CD4-positive, alpha-beta T cell treated with Interleukin-15 for 1 hour (primary cell): ENCODE measurements at regions not wholly inside any gene's neighbourhood (a gene's known extent, or its start where the extent isn't known, plus 50 kb on each side); places are given as distances from the start of the nearest gene placed in this dataset.
"Not testable (repeated sequence)": the region's sequence is repeated elsewhere in the genome, so short reads cannot be mapped to it uniquely, and the experiment has no call there.

Source experiments
- DNase-seq: peaks from one replicate; pipeline ENCODE4 v3.0.0-alpha.2; 2020

- not testable (repeated sequence) for DNase-seq
Observed at GRCh38 chr18:70395771-70396170, 106.9 kb downstream of the SOCS6 start.

GRCh38 chr18:70394672-70395071 is 105.8 kb downstream of the SOCS6 start:
- DNase-seq, result no peak

GRCh38 chr18:70390371-70391090 is 101.7 kb downstream of the SOCS6 start:
- no peak for DNase-seq

- DNase-seq, result not testable (repeated sequence)
Observed at GRCh38 chr18:70389036-70389435, 100.2 kb downstream of the SOCS6 start.

- DNase-seq, result no peak
Observed at GRCh38 chr18:70387027-70387426, 98.2 kb downstream of the SOCS6 start.

GRCh38 chr18:70386582-70386981 is 97.7 kb downstream of the SOCS6 start:
- DNase-seq, result no peak

GRCh38 chr18:70385474-70385873 is 96.6 kb downstream of the SOCS6 start:
- no peak for DNase-seq

- DNase-seq, result no peak
Observed at GRCh38 chr18:70384181-70384790, 95.4 kb downstream of the SOCS6 start.

- DNase-seq, result no peak
Observed at GRCh38 chr18:70382992-70383717, 94.3 kb downstream of the SOCS6 start.

GRCh38 chr18:70382017-70382416 is 93.2 kb downstream of the SOCS6 start:
- DNase-seq, result no peak

GRCh38 chr18:70380915-70381896 is 92.4 kb downstream of the SOCS6 start:
- no peak for DNase-seq
